HG03342 (cell line): ENCODE measurements at regions not wholly inside any gene's neighbourhood (a gene's known extent, or its start where the extent isn't known, plus 50 kb on each side); places are given as distances from the start of the nearest gene placed in this dataset.
"Not testable (repeated sequence)": the region's sequence is repeated elsewhere in the genome, so short reads cannot be mapped to it uniquely, and the experiment has no call there.

Experiments used
- ATAC-seq: cut with Tn5 transposase; IDR thresholded peaks from one replicate; pipeline ENCODE4 v1.9.1; 2021; ENCODE audit warnings: mild to moderate bottlenecking, moderate library complexity; ENCODE audit not compliant: unreplicated experiment

GRCh38 chr7:80019809-80020207 lies 114.8 kb upstream of the GNAI1 start:
- ATAC-seq, result not testable (repeated sequence)

- peak; percentile 98 for ATAC-seq
Observed at GRCh38 chr7:80018941-80019808, 115.5 kb upstream of the GNAI1 start.

- no peak for ATAC-seq
Observed at GRCh38 chr7:80017101-80017698, 117.4 kb upstream of the GNAI1 start.

GRCh38 chr7:80014511-80014910 lies 120.1 kb upstream of the GNAI1 start:
- no peak for ATAC-seq

DNA sequence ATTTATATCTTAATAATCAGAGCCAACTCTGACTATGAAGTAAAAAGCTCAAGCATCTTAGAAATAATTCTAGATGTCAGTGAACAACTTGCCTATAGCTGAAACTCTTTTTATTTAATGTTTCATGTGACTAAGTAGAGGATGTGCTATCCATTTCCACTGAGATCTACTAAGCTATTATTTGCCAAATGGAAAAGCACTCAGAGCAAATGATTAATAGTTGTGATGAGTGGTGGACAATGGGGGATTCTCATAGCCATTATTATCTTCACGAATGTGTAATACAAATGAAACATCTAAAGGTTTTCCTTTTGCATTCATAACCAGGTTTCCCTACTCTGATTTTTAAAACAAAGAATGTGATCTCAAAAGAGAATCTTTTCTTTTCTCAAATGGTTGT lies 126.6 kb upstream of the GNAI1 start:
- ATAC-seq, result no peak

GRCh38 chr7:80002865-80003264 lies 131.8 kb upstream of the GNAI1 start:
- ATAC-seq, result no peak

DNA sequence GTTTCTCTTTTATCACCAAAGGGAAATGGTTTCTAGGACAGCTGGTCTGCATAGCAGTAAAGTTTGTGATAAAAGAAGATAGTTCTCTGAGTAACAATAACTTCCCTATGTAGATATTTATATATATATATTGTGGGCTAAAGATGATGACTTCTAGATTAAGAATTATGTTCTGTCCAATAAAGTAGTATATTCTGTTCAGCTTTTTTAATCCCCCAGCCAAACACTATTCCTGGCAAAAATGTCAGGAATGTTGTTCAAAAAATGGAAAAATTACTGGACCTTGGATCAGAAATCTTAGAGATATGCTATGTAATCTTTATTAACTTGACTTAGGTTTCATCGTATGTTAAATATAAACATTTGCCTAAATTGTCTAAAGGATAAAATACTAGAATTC lies 136.3 kb upstream of the GNAI1 start:
- ATAC-seq, result no peak

GRCh38 chr7:79997345-79997744 lies 137.3 kb upstream of the GNAI1 start:
- ATAC-seq, result no peak

DNA sequence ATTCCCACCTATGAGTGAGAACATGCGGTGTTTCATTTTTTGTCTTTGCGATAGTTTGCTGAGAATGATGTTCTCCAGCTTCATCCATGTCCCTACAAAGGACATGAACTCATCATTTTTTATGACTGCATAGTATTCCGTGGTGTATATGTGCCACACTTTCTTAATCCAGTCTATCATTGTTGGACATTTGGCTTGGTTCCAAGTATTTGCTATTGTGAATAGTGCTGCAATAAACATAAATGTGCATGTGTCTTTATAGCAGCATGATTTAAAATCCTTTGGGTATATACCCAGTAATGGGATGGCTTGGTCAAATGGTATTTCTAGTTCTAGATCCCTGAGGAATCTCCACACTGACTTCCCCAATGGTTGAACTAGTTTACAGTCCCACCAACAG lies 138.9 kb upstream of the GNAI1 start:
- not testable (repeated sequence) for ATAC-seq

DNA sequence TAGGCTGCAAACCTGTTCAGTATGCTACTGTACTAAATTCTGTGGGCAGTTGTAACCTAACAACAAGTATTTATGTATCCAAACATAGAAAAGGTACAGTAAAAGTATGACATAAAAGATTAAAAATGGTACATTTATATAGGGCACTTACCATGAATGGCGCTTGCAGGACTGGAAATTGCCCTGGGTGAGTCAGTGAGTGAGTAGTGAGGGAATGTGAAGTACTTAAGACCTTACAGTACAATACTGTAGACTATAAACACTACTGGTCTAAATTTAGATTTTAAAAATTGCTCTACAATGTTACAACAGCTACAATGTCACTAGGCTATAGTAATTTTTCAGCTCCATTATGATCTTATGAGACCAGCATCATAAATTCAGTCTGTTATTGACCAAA lies 146.0 kb upstream of the GNAI1 start:
- ATAC-seq, result no peak

- ATAC-seq, result no peak
Observed at GRCh38 chr7:79984210-79984609, 150.4 kb upstream of the GNAI1 start.

DNA sequence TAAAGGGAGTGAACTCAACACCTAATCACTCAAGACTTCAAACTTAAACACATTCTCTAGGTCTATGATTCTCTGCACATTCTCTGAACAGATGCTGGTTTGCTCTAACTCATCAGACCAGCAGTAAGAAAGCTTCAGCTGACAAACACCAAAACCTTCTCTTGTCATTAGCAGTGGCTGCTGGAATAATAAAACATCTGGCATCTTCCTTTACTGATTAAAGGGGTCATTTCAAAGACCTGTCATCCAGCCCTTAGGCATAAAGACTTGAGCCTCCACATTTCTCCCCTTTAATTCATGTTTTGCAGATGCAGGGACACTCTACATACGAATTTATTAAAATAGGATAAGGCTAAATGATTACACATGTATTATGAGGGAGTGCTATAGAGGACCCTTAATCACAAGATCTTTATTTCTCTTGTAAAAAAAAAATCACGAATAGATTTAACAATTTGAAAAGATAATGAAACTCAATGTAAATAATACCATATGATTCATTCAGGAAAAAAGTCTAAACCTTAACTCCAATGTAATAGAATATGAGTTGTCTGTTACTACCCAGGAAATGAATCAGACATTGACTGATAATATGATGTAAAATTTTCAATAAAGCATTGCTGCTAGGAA lies 152.4 kb upstream of the GNAI1 start:
- no peak for ATAC-seq

GRCh38 chr7:79980376-79980775 lies 154.3 kb upstream of the GNAI1 start:
- ATAC-seq, result no peak

GRCh38 chr7:79979437-79979836 lies 155.2 kb upstream of the GNAI1 start:
- ATAC-seq, result no peak

DNA sequence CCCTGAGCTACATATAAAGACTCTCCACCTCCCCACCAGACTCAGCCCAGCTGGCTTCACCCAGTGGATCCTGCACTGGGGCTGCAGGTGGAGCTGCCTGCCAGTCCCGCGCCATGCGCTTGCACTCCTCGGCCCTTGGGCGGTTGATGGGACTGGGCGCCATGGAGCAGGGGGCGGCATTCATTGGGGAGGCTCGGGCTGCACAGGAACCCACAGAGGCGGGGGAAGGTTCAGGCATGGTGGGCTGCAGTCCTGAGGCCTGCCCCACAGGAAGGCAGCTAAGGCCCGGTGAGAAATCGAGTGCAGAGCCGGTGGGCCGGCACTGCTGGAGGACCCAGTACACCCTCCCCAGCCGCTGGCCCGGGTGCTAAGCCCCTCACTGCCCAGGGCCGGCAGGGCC lies 157.2 kb upstream of the GNAI1 start:
- no peak for ATAC-seq

DNA sequence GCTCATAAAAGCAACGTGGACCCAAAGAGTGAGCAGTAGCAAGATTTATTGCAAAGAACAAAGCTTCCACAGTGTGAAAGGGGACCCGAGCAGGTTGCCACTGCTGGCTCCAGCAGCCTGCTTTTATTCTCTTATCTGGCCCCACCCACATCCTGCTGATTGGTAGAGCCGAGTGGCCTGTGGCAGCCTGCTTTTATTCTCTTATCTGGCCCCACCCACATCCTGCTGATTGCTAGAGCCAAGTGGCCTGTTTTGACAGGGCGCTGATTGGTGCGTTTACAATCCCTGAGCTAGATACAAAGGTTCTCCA lies 158.0 kb upstream of the GNAI1 start:
- ATAC-seq, result not testable (repeated sequence)

- ATAC-seq, result not testable (repeated sequence)
Observed at GRCh38 chr7:79975986-79976710, 158.5 kb upstream of the GNAI1 start.

DNA sequence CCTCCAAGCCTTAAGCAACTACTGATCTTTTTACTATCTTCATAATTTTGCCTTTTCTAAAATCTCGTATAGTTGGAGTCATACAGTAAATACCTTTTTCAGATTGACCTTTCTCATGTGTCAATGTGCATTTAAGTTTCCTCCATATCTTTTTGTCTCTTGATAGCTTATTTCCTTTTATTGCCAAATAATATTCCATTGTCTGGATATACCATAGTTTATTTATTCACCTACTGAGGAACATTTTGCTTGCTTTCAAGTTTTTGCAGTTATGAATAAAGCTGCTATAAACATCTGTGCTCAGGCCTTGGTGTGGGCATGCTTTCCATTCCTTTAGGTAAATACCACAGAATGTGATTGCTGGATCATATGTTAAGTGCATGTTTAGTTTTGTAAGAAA lies 161.2 kb upstream of the GNAI1 start:
- no peak for ATAC-seq

DNA sequence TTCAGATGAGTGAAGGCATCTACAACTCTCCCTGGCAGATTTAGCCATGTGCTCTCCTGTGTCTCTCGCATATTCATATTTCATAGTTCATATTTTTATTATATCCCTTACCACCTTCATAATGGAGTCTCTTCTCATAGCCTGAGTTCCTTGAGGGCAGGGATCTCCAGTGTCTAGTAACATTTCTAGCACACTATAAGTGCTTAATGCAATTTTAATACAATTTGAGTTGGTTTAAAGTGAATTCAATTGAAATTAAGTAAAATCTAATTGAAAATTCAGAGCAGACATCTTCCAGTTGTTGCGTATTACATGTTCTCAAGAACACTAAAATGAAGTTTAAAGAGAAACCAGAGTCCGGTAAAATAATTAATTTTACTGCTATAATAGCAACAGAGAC lies 163.6 kb upstream of the GNAI1 start:
- ATAC-seq, result no peak

GRCh38 chr7:79968894-79969293 lies 165.7 kb upstream of the GNAI1 start:
- ATAC-seq, result no peak

- no peak for ATAC-seq
Observed at GRCh38 chr7:79968077-79968648, 166.5 kb upstream of the GNAI1 start.
